ENCODE measurements at regions not wholly inside any gene's neighbourhood (a gene's known extent, or its start where the extent isn't known, plus 50 kb on each side); places are given as distances from the start of the nearest gene placed in this dataset.

GRCh38 chr7:41842956-41843355, 140.1 kb upstream of the INHBA start:
- intact Hi-C loops (cut with DNase I): no loop called here
- DNase-seq (no peak), ATAC-seq (ENCODE audit: poor library complexity) (no peak)

GRCh38 chr7:41837916-41838315, 135.0 kb upstream of the INHBA start:
- DNase-seq (no peak), ATAC-seq (ENCODE audit: poor library complexity) (no peak)
- intact Hi-C loops (cut with DNase I): no loop called here

GRCh38 chr7:41835976-41836530, 133.2 kb upstream of the INHBA start:
- DNase-seq: no peak
- intact Hi-C loops (cut with DNase I): no loop called here
- no peak for ATAC-seq (ENCODE audit: poor library complexity)

- ATAC-seq (ENCODE audit: poor library complexity) (peak; percentile 74), DNase-seq (no peak)
- intact Hi-C loops (cut with DNase I): no loop called here
Observed at GRCh38 chr7:41834805-41835694, 132.2 kb upstream of the INHBA start.

GRCh38 chr7:41832941-41833340, 130.1 kb upstream of the INHBA start:
- DNase-seq: no peak
- ATAC-seq (ENCODE audit: poor library complexity): no peak
- intact Hi-C loops (cut with DNase I): no loop called here

GRCh38 chr7:41830271-41830670, 127.4 kb upstream of the INHBA start:
- DNase-seq: no peak
- intact Hi-C loops (cut with DNase I): no loop called here
- no peak for ATAC-seq (ENCODE audit: poor library complexity)

GRCh38 chr7:41828911-41829310, 126.0 kb upstream of the INHBA start:
- DNase-seq (no peak), ATAC-seq (ENCODE audit: poor library complexity) (no peak)
- intact Hi-C loops (cut with DNase I): no loop called here

GRCh38 chr7:41826641-41827040, 123.8 kb upstream of the INHBA start:
- DNase-seq (no peak), ATAC-seq (ENCODE audit: poor library complexity) (no peak)
- intact Hi-C loops (cut with DNase I): no loop called here

GRCh38 chr7:41825927-41826480, 123.1 kb upstream of the INHBA start:
- no peak for ATAC-seq (ENCODE audit: poor library complexity)
- intact Hi-C loops (cut with DNase I): no loop called here

GRCh38 chr7:41824284-41824683, 121.4 kb upstream of the INHBA start:
- no peak for DNase-seq
- no peak for ATAC-seq (ENCODE audit: poor library complexity)
- intact Hi-C loops (cut with DNase I): no loop called here

More at GRCh38 chr7:41825927-41826480, 123.1 kb upstream of the INHBA start:
- no peak for DNase-seq

GRCh38 chr7:41822259-41822817, 119.4 kb upstream of the INHBA start:
- DNase-seq (no peak), ATAC-seq (ENCODE audit: poor library complexity) (no peak)
- intact Hi-C loops (cut with DNase I): no loop called here

- ATAC-seq (ENCODE audit: poor library complexity) (no peak), DNase-seq (no peak)
- intact Hi-C loops (cut with DNase I): no loop called here
Observed at GRCh38 chr7:41821521-41822213, 118.8 kb upstream of the INHBA start.

GRCh38 chr7:41820111-41820671, 117.3 kb upstream of the INHBA start:
- DNase-seq (no peak), ATAC-seq (ENCODE audit: poor library complexity) (no peak)
- intact Hi-C loops (cut with DNase I): no loop called here

GRCh38 chr7:41819645-41820044, 116.8 kb upstream of the INHBA start:
- DNase-seq: no peak
- no peak for ATAC-seq (ENCODE audit: poor library complexity)
- intact Hi-C loops (cut with DNase I): no loop called here

GRCh38 chr7:41818765-41819398, 116.0 kb upstream of the INHBA start:
- ATAC-seq (ENCODE audit: poor library complexity) (no peak), DNase-seq (no peak)
- intact Hi-C loops (cut with DNase I): no loop called here

GRCh38 chr7:41817386-41817785, 114.5 kb upstream of the INHBA start:
- no peak for ATAC-seq (ENCODE audit: poor library complexity)
- intact Hi-C loops (cut with DNase I): no loop called here
- DNase-seq: no peak

- intact Hi-C loops (cut with DNase I): no loop called here
- DNase-seq (no peak), ATAC-seq (ENCODE audit: poor library complexity) (no peak)
Observed at GRCh38 chr7:41816111-41816510, 113.2 kb upstream of the INHBA start.

GRCh38 chr7:41814888-41815287, 112.0 kb upstream of the INHBA start:
- intact Hi-C loops (cut with DNase I): no loop called here
- DNase-seq (no peak), ATAC-seq (ENCODE audit: poor library complexity) (no peak)

- intact Hi-C loops (cut with DNase I): no loop called here
- ATAC-seq (ENCODE audit: poor library complexity): no peak
- DNase-seq: no peak
Observed at GRCh38 chr7:41813286-41813685, 110.4 kb upstream of the INHBA start.

Measured in Right ventricle myocardium superior (tissue), 1 donor.